Mammary epithelial cell (primary cell): ENCODE measurements at regions not wholly inside any gene's neighbourhood (a gene's known extent, or its start where the extent isn't known, plus 50 kb on each side); places are given as distances from the start of the nearest gene placed in this dataset.

Experiments
- EZH2 ChIP-seq: IDR thresholded peaks from 2 replicates; pipeline ENCODE4 v1.6.1; 2012; ENCODE audit warnings: low read length, inconsistent platforms, borderline replicate concordance
- TF ChIP-seq, protein P1 (sequence below), 2 donors: IDR thresholded peaks in 1 of 2; conservative IDR thresholded peaks in 1 of 2; 2 replicates each; pipeline ENCODE4 v1.5.1; 2011 to 2012; ENCODE audit warnings: inconsistent platforms in 2 of 2, low read length in 2 of 2, mild to moderate bottlenecking in 2 of 2, control low read depth in 1 of 2, low read depth in 1 of 2; ENCODE audit not compliant: insufficient read depth in 1 of 2; ENCODE audit errors: extremely low read depth in 1 of 2

GRCh38 chr4:36411338-36411737, 129.9 kb downstream of the DTHD1 start:
- no peak for TF ChIP-seq EZH2
- TF ChIP-seq, protein P1, sequence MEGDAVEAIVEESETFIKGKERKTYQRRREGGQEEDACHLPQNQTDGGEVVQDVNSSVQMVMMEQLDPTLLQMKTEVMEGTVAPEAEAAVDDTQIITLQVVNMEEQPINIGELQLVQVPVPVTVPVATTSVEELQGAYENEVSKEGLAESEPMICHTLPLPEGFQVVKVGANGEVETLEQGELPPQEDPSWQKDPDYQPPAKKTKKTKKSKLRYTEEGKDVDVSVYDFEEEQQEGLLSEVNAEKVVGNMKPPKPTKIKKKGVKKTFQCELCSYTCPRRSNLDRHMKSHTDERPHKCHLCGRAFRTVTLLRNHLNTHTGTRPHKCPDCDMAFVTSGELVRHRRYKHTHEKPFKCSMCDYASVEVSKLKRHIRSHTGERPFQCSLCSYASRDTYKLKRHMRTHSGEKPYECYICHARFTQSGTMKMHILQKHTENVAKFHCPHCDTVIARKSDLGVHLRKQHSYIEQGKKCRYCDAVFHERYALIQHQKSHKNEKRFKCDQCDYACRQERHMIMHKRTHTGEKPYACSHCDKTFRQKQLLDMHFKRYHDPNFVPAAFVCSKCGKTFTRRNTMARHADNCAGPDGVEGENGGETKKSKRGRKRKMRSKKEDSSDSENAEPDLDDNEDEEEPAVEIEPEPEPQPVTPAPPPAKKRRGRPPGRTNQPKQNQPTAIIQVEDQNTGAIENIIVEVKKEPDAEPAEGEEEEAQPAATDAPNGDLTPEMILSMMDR (conservative IDR thresholded peaks at IDR 0.05 in 1 of 2, IDR thresholded peaks at IDR 0.05 in 1 of 2; ENCODE audit: extremely low read depth in 1 of 2, insufficient read depth in 1 of 2, low read depth in 1 of 2, low read length in 2 of 2) = no peak
